ENCODE measurements at regions not wholly inside any gene's neighbourhood (a gene's known extent, or its start where the extent isn't known, plus 50 kb on each side); places are given as distances from the start of the nearest gene placed in this dataset.

- DNase-seq: no peak
Measured at GRCh38 chr2:143906850-143907249, 613.1 kb downstream of the ZEB2 start.

- DNase-seq: no peak
Measured at GRCh38 chr2:143905587-143905986, 614.3 kb downstream of the ZEB2 start.

- DNase-seq: no peak
Measured at GRCh38 chr2:143903172-143903856, 616.6 kb downstream of the ZEB2 start.

DNA sequence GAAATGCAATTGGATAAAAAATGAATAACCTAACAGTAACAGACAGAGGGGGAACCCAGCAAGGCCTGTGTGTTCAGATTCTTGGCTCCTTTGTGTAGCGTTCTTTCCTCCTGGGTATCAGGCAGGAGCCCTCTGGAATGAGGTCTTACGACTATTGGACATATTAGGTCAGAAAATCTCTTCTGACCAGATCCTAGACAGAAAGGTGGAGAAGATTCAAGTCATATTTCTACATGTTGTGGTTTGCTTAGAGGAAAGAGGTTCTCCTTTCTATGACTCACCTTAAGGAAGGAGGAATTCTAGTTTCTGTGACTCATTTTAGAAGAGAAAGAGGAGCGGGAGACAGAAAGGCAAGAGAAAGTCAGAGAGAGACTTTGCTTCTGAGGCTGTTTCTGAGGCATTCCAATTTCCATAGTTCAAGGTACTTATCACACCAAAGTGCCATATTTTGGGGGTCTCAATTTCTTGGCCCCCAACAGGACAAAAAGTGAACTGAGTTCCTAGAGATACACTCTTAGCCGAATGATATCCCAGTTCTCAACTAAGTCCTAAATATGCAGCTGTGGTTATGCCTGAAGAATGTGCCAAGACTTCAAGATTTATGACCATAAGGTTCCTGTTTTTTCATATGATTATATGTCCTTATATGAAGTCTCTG is 618.6 kb downstream of the ZEB2 start:
- DNase-seq: no peak

DNA sequence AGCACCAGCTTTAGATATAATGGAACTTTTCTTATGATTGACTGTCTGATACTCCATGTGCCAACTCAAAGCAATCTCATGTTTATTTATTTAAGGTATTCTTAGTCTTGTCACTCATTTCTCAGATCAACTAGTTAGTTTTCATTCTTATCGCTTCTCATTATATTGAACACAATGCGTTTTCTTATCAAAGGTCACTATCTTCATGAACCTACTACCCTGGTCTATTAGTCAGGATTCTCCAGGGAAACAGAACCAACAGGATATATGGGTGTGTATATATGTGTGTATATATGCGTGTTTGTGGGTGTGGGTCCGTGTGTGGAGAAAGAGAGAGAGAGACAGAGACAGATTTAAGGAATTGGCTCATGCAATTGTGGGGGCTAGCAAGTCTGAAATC is 619.9 kb downstream of the ZEB2 start:
- no peak for DNase-seq

GRCh38 chr2:143893371-143893770 is 626.5 kb downstream of the ZEB2 start:
- DNase-seq: no peak

DNA sequence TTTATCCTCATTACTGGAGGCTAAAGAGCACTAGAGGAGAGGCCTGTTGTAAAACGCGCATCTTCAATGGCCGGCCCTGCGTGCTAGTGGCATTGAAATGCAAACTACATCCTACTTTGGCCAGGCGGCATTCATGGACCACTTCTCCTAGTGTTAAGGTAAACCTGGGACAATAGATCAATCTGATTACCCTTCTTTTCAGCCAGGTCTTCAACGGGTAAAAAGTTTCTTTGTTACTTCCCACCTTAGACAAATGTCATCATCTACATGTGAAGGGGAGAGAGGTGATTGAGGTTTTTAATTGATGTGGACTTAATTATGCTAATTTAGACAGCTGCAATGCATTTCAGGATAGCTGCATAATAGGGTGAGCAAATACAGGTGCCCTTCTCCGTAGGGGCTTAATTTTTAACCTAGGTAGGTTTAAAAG is 628.0 kb downstream of the ZEB2 start:
- no peak for DNase-seq

DNA sequence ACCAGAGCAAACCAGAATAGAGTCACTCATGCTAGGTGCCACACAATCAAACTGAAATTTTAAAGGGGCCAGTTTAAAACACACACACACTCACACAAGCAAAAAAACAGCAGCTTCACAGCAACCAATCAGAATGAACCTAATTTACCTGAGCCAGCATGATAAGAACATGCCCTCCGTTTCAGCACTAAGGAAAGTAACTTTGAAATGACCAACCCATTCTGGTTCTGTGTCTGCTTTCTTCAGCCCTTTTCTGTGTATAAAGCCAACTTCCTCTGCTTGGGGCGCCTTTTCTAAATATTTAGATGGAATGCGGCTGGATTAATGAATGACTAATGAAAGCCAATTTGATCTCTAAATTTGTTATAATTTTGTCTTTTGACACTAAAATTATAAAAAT is 629.1 kb downstream of the ZEB2 start:
- DNase-seq: no peak

DNA sequence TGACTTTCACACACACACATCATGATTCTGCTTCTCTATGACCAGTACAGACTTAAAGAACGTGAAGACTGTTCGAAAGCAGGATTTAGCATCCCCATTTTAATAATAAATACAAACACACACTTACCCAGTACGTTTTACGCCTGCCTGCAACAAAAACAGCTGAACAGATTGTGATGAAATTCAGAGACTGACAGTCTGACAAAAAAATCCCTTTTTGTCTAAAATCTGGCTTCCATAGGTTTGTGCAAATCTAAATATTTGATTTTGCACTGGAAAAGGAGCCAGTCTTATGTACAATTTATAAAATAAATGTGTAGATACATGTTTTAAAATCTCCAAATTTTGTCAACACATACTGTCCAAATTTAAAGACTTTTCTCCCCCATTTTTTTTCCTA is 630.7 kb downstream of the ZEB2 start:
- no peak for DNase-seq

DNA sequence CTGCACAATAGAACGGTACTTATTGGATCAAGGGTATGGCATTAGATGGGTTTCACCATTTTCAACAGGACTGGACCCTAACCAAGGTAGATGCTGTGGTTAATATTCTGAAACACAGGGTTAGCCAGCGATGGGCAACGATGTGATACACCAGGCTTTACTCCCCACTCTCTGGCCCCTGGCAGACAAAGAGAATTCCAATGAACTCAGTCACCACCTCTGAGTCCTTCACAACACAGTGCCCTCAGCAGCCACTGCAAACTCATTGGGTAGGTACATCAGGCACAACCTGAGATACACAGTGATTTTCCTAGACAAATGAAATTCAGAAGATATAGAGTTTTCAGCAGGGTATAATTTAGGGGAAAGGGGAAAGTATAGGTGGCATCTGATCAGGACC is 634.5 kb downstream of the ZEB2 start:
- no peak for DNase-seq

GRCh38 chr2:143881246-143881645 is 638.7 kb downstream of the ZEB2 start:
- no peak for DNase-seq

GRCh38 chr2:143877876-143878530 is 641.9 kb downstream of the ZEB2 start:
- DNase-seq: no peak

DNA sequence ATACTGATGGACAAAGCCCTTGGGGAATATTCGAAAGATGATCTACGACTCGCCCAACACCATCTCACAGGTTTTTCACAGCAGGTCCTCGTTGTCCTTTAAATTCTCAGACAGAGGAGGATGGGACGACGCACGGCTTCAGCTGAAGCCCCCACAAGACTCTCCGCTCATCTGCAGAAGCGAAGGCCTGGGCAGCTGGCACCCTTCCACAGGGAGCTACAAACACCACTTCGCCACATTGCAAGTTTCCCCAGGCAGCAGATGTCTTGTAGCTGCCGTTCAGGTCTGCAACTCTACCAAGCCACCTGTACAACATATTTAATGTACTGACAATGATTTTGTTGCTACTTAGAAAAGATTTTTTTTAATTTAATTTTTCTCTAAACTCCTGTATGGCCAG is 642.9 kb downstream of the ZEB2 start:
- no peak for DNase-seq

DNA sequence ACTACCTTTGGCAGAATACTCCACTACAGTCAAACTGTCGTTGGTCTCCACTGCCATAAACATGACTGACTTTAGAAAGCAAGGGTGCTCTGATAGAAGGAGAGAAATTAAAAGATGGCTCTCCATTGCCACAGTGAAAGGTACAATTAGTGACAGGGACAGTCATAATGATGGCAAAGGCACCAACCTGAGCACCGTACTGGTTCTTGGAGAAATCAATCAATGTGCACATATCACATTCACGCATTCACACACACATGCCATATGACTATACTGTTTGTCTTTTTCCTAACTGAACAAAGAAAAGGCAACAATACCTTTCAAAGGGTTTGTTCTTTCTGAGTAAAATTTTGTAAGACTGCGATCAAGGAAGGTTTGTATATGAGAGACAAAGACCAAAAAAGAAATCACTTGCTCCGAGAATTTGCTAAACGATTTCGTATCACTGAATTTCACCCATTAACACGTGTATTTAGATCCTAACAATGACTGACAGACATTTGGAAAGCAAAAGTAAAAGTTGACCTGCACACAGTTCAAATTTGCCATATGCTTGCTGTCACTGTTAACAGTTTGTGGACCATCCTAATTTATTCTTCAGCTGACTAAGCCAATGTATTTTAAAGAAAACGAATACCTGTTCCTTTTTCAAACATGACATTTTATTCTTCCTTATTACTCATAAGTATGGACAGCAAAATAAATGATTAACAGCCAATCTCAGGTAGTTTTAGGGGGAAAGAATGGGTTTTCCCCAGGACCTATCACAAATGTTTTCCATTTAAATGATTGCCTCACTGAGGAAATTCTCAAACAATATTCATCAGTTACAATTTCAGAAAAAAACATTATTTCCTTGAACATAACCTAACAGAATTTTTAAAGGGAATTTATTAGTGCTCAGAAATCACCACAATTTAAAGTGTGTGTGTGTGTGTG is 644.4 kb downstream of the ZEB2 start:
- no peak for DNase-seq

GRCh38 chr2:143873886-143874285 is 646.0 kb downstream of the ZEB2 start:
- no peak for DNase-seq

DNA sequence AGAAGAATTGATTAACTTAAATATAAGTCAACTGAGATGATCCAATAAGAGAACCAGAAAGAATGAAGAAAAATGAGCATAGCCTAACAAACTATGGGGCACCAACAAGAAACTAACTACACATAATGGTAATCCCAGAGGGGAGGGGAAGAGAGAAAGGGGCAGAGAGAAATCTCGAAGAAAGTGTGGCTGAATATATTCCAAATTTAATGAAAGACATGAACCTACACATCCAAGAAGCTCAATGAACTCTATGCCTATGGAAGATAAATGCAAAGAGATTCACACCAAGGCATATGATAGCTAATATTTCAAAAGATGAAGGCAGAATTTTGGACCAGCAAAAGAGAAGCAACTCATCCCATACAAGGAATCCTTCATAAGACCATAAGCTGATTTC is 649.2 kb downstream of the ZEB2 start:
- no peak for DNase-seq

GRCh38 chr2:143856978-143857377 is 662.9 kb downstream of the ZEB2 start:
- DNase-seq: no peak

DNA sequence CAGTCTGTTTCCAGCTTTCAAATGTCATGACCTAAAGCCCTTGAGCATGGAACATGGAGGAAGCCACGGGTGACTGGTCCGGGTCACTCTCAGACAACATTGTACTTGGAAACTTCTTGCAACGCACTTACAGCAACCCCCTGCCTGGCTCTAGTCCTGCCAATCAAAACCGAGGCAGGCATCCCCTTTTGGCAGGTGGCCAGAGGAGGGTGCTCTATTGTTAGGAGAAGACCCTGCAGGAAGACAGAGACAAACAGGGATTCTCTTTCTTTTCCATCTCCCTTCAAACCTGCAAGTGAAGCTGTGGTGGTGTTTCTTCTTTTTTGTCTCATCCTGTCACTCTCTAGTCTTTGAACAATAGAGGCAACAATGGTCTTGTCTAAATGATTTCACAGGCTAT is 667.2 kb downstream of the ZEB2 start:
- no peak for DNase-seq

DNA sequence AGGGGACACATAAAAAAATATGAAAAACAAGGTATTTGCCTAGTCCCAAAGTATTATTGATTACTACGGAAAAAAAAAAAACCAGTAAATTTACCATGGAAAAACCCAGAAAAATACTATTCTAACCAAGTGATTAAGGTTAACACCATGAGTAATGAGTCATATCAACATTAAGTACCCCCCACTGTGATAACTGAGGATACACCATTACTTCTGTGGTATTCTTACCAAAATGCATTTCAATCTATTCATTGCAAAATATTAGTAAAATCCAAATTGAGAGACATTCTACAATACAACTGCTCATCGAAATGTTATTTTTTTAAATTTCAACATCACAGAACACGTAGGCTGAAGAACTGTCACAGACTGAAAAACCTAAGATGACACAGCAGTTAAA is 669.8 kb downstream of the ZEB2 start:
- DNase-seq: no peak

GRCh38 chr2:143847257-143847656 is 672.7 kb downstream of the ZEB2 start:
- no peak for DNase-seq

- no peak for DNase-seq
Measured at GRCh38 chr2:143844986-143845385, 674.9 kb downstream of the ZEB2 start.

GRCh38 chr2:143843686-143844085 is 676.2 kb downstream of the ZEB2 start:
- DNase-seq: no peak

- no peak for DNase-seq
Measured at GRCh38 chr2:143842836-143843235, 677.1 kb downstream of the ZEB2 start.
